22Rv1 (cell line): ENCODE measurements at regions not wholly inside any gene's neighbourhood (a gene's known extent, or its start where the extent isn't known, plus 50 kb on each side); places are given as distances from the start of the nearest gene placed in this dataset.

Experiments used
- ZFX ChIP-seq: fragments of 450-650 bp; IDR thresholded peaks from 2 replicates; pipeline ENCODE4 v1.6.1; 2017; ENCODE audit warnings: antibody characterized with exemption, borderline replicate concordance
- TF ChIP-seq, protein P1 (sequence below): fragments of 450-650 bp; IDR thresholded peaks from 2 replicates; pipeline ENCODE4 v1.5.1; 2017; ENCODE audit warnings: mild to moderate bottlenecking

DNA sequence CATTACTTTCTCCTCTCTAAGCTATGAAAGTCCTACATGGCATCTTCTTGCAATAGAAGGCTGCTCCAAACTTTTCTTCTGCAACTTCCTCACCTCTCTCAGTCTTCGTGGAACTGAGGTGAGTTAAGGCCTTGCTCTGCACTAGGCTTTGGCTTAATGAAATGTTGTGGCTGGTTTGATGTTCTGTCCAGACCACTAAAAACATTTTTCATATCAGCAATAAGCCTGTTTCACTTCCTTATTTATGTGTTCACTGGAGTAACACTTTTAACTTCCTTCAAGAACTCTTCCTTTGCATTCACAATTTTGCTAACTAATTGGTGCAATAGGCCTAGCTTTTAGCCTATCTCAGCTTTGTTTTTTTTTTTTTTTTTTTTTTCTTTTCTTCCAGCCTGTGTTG, 335.3 kb upstream of the NECTIN3 start:
- TF ChIP-seq, protein P1, sequence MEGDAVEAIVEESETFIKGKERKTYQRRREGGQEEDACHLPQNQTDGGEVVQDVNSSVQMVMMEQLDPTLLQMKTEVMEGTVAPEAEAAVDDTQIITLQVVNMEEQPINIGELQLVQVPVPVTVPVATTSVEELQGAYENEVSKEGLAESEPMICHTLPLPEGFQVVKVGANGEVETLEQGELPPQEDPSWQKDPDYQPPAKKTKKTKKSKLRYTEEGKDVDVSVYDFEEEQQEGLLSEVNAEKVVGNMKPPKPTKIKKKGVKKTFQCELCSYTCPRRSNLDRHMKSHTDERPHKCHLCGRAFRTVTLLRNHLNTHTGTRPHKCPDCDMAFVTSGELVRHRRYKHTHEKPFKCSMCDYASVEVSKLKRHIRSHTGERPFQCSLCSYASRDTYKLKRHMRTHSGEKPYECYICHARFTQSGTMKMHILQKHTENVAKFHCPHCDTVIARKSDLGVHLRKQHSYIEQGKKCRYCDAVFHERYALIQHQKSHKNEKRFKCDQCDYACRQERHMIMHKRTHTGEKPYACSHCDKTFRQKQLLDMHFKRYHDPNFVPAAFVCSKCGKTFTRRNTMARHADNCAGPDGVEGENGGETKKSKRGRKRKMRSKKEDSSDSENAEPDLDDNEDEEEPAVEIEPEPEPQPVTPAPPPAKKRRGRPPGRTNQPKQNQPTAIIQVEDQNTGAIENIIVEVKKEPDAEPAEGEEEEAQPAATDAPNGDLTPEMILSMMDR, result no peak
- TF ChIP-seq ZFX, result no peak
